Smooth muscle cell (in vitro differentiated cells): ENCODE measurements at regions not wholly inside any gene's neighbourhood (a gene's known extent, or its start where the extent isn't known, plus 50 kb on each side); places are given as distances from the start of the nearest gene placed in this dataset.

Source experiments
- DNase-seq: peaks from one replicate; lab custom pipeline; 2025; ENCODE audit not compliant: unreplicated experiment; lab: John Stamatoyannopoulos, UW
- H2AFZ ChIP-seq: fragments of 200-600 bp; sonication (generic); 2 replicates; pipeline ENCODE4 v1.6.0; 2016; ENCODE audit warnings: antibody characterized with exemption, low read depth, mild to moderate bottlenecking
- H3F3A ChIP-seq: fragments of 200-600 bp; sonication (generic); 2 replicates; pipeline ENCODE4 v1.6.0; 2017; ENCODE audit warnings: antibody characterized with exemption, low read depth
- H3K27ac ChIP-seq: fragments of 200-600 bp; sonication (generic); 2 replicates; pipeline ENCODE4 v1.5.1; 2016; ENCODE audit warnings: low read depth, mild to moderate bottlenecking
- H3K27me3 ChIP-seq: fragments of 200-600 bp; sonication (generic); 2 replicates; pipeline ENCODE4 v1.6.1; 2016; ENCODE audit warnings: low read depth, mild to moderate bottlenecking
- H3K36me3 ChIP-seq: fragments of 200-600 bp; sonication (generic); 2 replicates; pipeline ENCODE4 v1.5.1; 2016; ENCODE audit warnings: low read depth
- H3K4me1 ChIP-seq: fragments of 200-600 bp; sonication (generic); 2 replicates; pipeline ENCODE4 v1.5.1; 2016; ENCODE audit warnings: low read depth
- H3K4me2 ChIP-seq: fragments of 200-600 bp; sonication (generic); 2 replicates; pipeline ENCODE4 v1.6.0; 2016; ENCODE audit warnings: mild to moderate bottlenecking
- H3K4me3 ChIP-seq: fragments of 200-600 bp; sonication (generic); 2 replicates; pipeline ENCODE4 v1.5.1; 2016; ENCODE audit warnings: mild to moderate bottlenecking
- H3K79me2 ChIP-seq: fragments of 200-600 bp; sonication (generic); 2 replicates; pipeline ENCODE4 v1.6.0; 2016; ENCODE audit warnings: low read depth, mild to moderate bottlenecking
- H3K9ac ChIP-seq: fragments of 200-600 bp; sonication (generic); 2 replicates; pipeline ENCODE4 v1.6.0; 2016; ENCODE audit warnings: low read depth
- H3K9me3 ChIP-seq: fragments of 200-600 bp; sonication (generic); replicated peaks from 2 replicates; pipeline ENCODE4 v1.5.1; 2016; ENCODE audit warnings: low read depth
- H4K20me1 ChIP-seq: fragments of 200-600 bp; sonication (generic); 2 replicates; pipeline ENCODE4 v1.6.0; 2016; ENCODE audit warnings: low read depth
- CTCF ChIP-seq: fragments of 200-600 bp; sonication (generic); IDR thresholded peaks from 2 replicates; pipeline ENCODE4 v1.5.1; 2017; ENCODE audit warnings: borderline replicate concordance, mild to moderate bottlenecking, antibody characterized with exemption; ENCODE audit not compliant: insufficient read depth, poor library complexity, severe bottlenecking
- WGBS: methylation state at CpG from one replicate; pipeline ENCODE4 v1.1.7; 2016; ENCODE audit warnings: low lambda C conversion rate; 5-methylcytosine and 5-hydroxymethylcytosine counted together

DNA sequence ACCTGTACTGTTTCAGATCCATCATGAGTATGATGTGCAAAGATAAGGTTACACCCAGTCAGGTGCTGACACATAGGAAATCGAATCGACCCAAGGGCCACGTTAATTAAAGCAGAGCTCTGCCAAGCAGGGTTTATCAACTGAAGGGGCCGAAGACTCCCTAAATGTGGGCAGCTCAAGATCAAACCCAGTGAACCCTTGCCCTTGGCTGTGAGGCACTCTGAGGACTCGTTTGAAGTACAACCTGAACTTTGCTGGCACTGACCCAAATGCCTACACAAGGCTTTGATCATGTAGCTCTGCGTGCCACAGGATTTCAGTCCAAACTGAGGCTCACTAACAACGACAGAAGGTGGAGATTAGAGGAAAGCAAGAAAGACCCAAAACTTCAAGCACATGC, 352.1 kb downstream of the MTX2 start:
- H3K9ac ChIP-seq = no peak overlapping the region
- WGBS = 86% methylated on average over 7 of the region's 7 CpGs
- no peaks in the 10 kb centered on the region for H3K36me3 ChIP-seq
- no peaks in the 10 kb centered on the region for H4K20me1 ChIP-seq
- H3K27me3 ChIP-seq = peaks cover 16% of the 10 kb centered on the region
- no peak for DNase-seq
- H3F3A ChIP-seq = no peaks in the 10 kb centered on the region
- no peaks in the 10 kb centered on the region for H3K4me1 ChIP-seq
- H3K9me3 ChIP-seq = no peaks in the 10 kb centered on the region
- H2AFZ ChIP-seq = no peak overlapping the region
- no peak for TF ChIP-seq CTCF
- no peak overlapping the region for H3K4me3 ChIP-seq
- H3K27ac ChIP-seq = no peak overlapping the region
- no peaks in the 10 kb centered on the region for H3K79me2 ChIP-seq
- no peak overlapping the region for H3K4me2 ChIP-seq

DNA sequence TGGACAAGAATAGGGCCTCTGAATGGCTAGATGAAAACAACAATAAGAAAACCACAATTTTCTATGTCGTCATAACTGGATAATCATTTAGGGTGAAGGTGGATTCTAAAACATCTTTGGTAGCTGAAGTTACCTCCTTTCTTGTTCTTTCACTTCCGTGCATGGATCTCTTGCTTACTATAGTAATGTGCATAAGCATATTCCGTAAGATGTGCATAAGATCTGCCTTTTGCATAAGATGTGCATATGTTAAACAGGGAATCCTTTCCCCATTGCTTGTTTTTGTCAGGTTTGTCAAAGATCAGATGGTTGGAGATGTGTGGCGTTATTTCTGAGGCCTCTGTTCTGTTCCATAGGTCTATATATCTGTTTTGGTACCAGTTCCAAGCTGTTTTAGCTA, 353.6 kb downstream of the MTX2 start:
- Histone ChIP-seq H3K9ac (no peak overlapping the region), H3K36me3 (no peaks in the 10 kb centered on the region), H2AFZ (no peak overlapping the region), H3K4me3 (no peak overlapping the region), H3K9me3 (no peaks in the 10 kb centered on the region), H3K4me2 (no peak overlapping the region), H3K27me3 (peaks cover 26% of the 10 kb centered on the region), H3K27ac (no peak overlapping the region), H4K20me1 (no peaks in the 10 kb centered on the region), H3F3A (no peaks in the 10 kb centered on the region), H3K79me2 (no peaks in the 10 kb centered on the region), H3K4me1 (no peaks in the 10 kb centered on the region)
- 91% methylated on average over 4 of the region's 4 CpGs for WGBS
- DNase-seq = no peak
- no peak for TF ChIP-seq CTCF

DNA sequence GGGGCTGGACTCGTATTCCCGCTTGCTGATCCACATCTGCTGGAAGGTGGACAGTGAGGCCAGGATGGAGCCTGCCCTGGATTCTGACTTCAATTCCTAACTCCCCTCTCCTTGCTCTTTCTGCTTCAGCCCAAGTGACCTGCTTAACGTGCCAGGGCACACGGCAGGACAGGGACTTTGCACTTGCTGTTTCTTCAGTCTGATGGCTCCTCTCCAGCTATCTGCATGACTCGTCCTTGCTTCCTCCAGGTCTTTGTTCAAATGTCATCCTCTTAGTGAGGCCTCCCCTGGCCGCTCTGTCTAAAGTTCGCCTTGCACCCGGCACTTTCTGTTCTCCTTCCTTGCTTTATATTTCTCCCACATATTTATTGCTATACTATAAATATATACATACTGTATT, 357.6 kb downstream of the MTX2 start:
- H3K79me2 ChIP-seq = no peaks in the 10 kb centered on the region
- H4K20me1 ChIP-seq = no peaks in the 10 kb centered on the region
- no peaks in the 10 kb centered on the region for H3K4me1 ChIP-seq
- no peak overlapping the region for H2AFZ ChIP-seq
- no peak overlapping the region for H3K9ac ChIP-seq
- no peaks in the 10 kb centered on the region for H3F3A ChIP-seq
- no peak for DNase-seq
- H3K27ac ChIP-seq = no peak overlapping the region
- no peaks in the 10 kb centered on the region for H3K9me3 ChIP-seq
- no peak overlapping the region for H3K4me2 ChIP-seq
- 87% methylated on average over 8 of the region's 8 CpGs for WGBS
- no peaks in the 10 kb centered on the region for H3K36me3 ChIP-seq
- H3K4me3 ChIP-seq = no peak overlapping the region
- no peak for TF ChIP-seq CTCF
- peaks cover 63% of the 10 kb centered on the region for H3K27me3 ChIP-seq

GRCh38 chr2:176628438-176628837, 359.2 kb downstream of the MTX2 start:
- Histone ChIP-seq H3K9me3 (no peaks in the 10 kb centered on the region), H3K4me1 (no peaks in the 10 kb centered on the region), H3K36me3 (no peaks in the 10 kb centered on the region), H3K79me2 (no peaks in the 10 kb centered on the region), H3K9ac (no peak overlapping the region), H3K27me3 (peaks cover 76% of the 10 kb centered on the region), H2AFZ (no peak overlapping the region), H3F3A (no peaks in the 10 kb centered on the region), H4K20me1 (no peaks in the 10 kb centered on the region), H3K4me2 (no peak overlapping the region), H3K4me3 (no peak overlapping the region), H3K27ac (no peak overlapping the region)
- no peak for TF ChIP-seq CTCF
- DNase-seq = no peak
